HepG2 (cell line): ENCODE measurements at regions not wholly inside any gene's neighbourhood (a gene's known extent, or its start where the extent isn't known, plus 50 kb on each side); places are given as distances from the start of the nearest gene placed in this dataset.
"Not testable (repeated sequence)": the region's sequence is repeated elsewhere in the genome, so short reads cannot be mapped to it uniquely, and the experiment has no call there.

ENCODE experiments used
- ATAC-seq: fragments of 200-7000 bp; cut with Tn5 transposase; 3 replicates; pipeline ENCODE4 v1.9.1; 2020; ENCODE audit warnings: mild to moderate bottlenecking, moderate library complexity
- BruUV-seq: library from RNA; stranded (reverse); fragments of 400-500 nt; replicated peaks from 2 replicates; lab custom pipeline; 2021; lab: Mats Ljungman, UMichigan
- CTCF ChIA-PET: fragments of 300-600 bp; formaldehyde crosslinking; extraction: SDS; loops from one replicate; lab custom pipeline; 2021; ENCODE audit warnings: low total read pairs, inconsistent platforms, low intra/inter-chr PET ratio; lab: Yijun Ruan, JAX
- POLR2A ChIA-PET: fragments of 350-600 bp; sonication (Branson Sonifier 250); formaldehyde crosslinking; loops from one replicate; lab custom pipeline; 2020; ENCODE audit warnings: antibody characterized with exemption, inconsistent platforms; lab: Yijun Ruan, JAX
- DNase-seq: peaks from one replicate; pipeline ENCODE4 v3.0.0-alpha.2; 2015; ENCODE audit warnings: low spot score
- FAIRE-seq: peaks from 3 replicates; lab custom pipeline; 2011; peaks lifted over from hg19 to GRCh38; lab: Jason Lieb, UNC
- H2AFZ ChIP-seq: one replicate; pipeline ENCODE4 v1.6.1; 2011; ENCODE audit warnings: low read length, inconsistent platforms
- H3K27ac ChIP-seq: fragments of 300-600 bp; 3 replicates; pipeline ENCODE4 v1.8.0; 2011; ENCODE audit warnings: mixed run types, mild to moderate bottlenecking, mixed read lengths, low read length, inconsistent platforms; ENCODE audit not compliant: insufficient read depth; ENCODE audit errors: extremely low read length
- H3K27me3 ChIP-seq, 2 experiments: fragments of 200-600 bp in 1 of 2; 2 replicates in 1 of 2; 3 replicates in 1 of 2; pipeline versions ENCODE4 v1.6.0 to v1.8.0; 2011; ENCODE audit warnings: low read length in 2 of 2, mild to moderate bottlenecking in 2 of 2, moderate library complexity in 2 of 2, inconsistent platforms in 1 of 2; ENCODE audit not compliant: insufficient read depth in 2 of 2, control insufficient read depth in 1 of 2
- H3K36me3 ChIP-seq, 2 experiments: fragments of 200-600 bp in 1 of 2; replicated peaks in 1 of 2; 2 replicates in 1 of 2; 3 replicates in 1 of 2; pipeline versions ENCODE4 v1.5.1 to v1.8.0; 2011; ENCODE audit warnings: low read length in 2 of 2, inconsistent platforms in 1 of 2; ENCODE audit not compliant: insufficient read depth in 2 of 2, control insufficient read depth in 1 of 2
- H3K4me1 ChIP-seq: 2 replicates; pipeline ENCODE4 v1.5.1; 2012; ENCODE audit warnings: low read length, inconsistent platforms; ENCODE audit not compliant: insufficient read depth
- H3K4me2 ChIP-seq: 2 replicates; pipeline ENCODE4 v1.6.0; 2011; ENCODE audit warnings: low read depth, low read length, inconsistent platforms
- H3K4me3 ChIP-seq, 3 experiments: fragments of 200-600 bp in 1 of 3; sonication (generic), shearing (Covaris generic) in 1 of 3; replicated peaks in 1 of 3; 2 replicates each; pipeline ENCODE4 v1.5.1; 2011 to 2016; ENCODE audit warnings: low read length in 3 of 3, inconsistent platforms in 2 of 3, low read depth in 2 of 3, mild to moderate bottlenecking in 2 of 3, control low read depth in 1 of 3, mixed read lengths in 1 of 3; ENCODE audit not compliant: insufficient read depth in 1 of 3
- H3K79me2 ChIP-seq: one replicate; pipeline ENCODE4 v1.6.1; 2011; ENCODE audit warnings: low read length, inconsistent platforms; ENCODE audit not compliant: insufficient read depth
- H3K9ac ChIP-seq: 2 replicates; pipeline ENCODE4 v1.6.0; 2011; ENCODE audit warnings: mild to moderate bottlenecking, low read depth, low read length, inconsistent platforms; ENCODE audit not compliant: insufficient read depth
- H3K9me3 ChIP-seq: 2 replicates; pipeline ENCODE4 v1.5.1; 2012; ENCODE audit warnings: mild to moderate bottlenecking, low read length
- H4K20me1 ChIP-seq: 2 replicates; pipeline ENCODE4 v1.6.0; 2011; ENCODE audit warnings: inconsistent platforms, mild to moderate bottlenecking, low read length, moderate library complexity; ENCODE audit not compliant: insufficient read depth
- WGBS: methylation state at CpG from one replicate; pipeline ENCODE4 v1.1.6; 2017; ENCODE audit warnings: low lambda C conversion rate; 5-methylcytosine and 5-hydroxymethylcytosine counted together
- in situ Hi-C: cut with HindIII; loops from 2 replicates; pipeline ENCODE4 v1.10.0; 2017; ENCODE audit warnings: low pct_unique_long_range_greater_than_20kb; ENCODE audit not compliant: extremely low pct_ligation_motif_present
- intact Hi-C: fragments of 100-400 bp; cut with micrococcal nuclease; formaldehyde crosslinking; loops from one replicate; pipeline ENCODE4 v1.10.0; 2022; ENCODE audit not compliant: unreplicated experiment

GRCh38 chr1:146396801-146397200 is 168.0 kb upstream of the NOTCH2NLA start:
- H3K27ac ChIP-seq, DNase-seq, H3K9me3 ChIP-seq, BruUV-seq, intact Hi-C loops, H3K36me3 ChIP-seq, CTCF ChIA-PET, H2AFZ ChIP-seq, H3K9ac ChIP-seq, H3K4me3 ChIP-seq, H3K79me2 ChIP-seq, H4K20me1 ChIP-seq, in situ Hi-C loops, H3K4me1 ChIP-seq, POLR2A ChIA-PET, FAIRE-seq, H3K4me2 ChIP-seq, ATAC-seq, H3K27me3 ChIP-seq: not testable (repeated sequence)

- ATAC-seq, POLR2A ChIA-PET, BruUV-seq, CTCF ChIA-PET, in situ Hi-C loops, H3K4me1 ChIP-seq, intact Hi-C loops, H3K27me3 ChIP-seq, H3K4me2 ChIP-seq, H4K20me1 ChIP-seq, H3K4me3 ChIP-seq, H3K9ac ChIP-seq, H3K79me2 ChIP-seq, H3K36me3 ChIP-seq, FAIRE-seq, H3K9me3 ChIP-seq, DNase-seq, H2AFZ ChIP-seq, H3K27ac ChIP-seq: not testable (repeated sequence)
- 67% methylated on average over 3 of the region's 6 CpGs for WGBS
Measured at GRCh38 chr1:146396242-146396641, 167.4 kb upstream of the NOTCH2NLA start.

GRCh38 chr1:146393796-146394195 is 165.0 kb upstream of the NOTCH2NLA start:
- H3K79me2 ChIP-seq, in situ Hi-C loops, FAIRE-seq: not testable (repeated sequence)

GRCh38 chr1:146393154-146393553 is 164.3 kb upstream of the NOTCH2NLA start:
- POLR2A ChIA-PET, DNase-seq, H3K27ac ChIP-seq, FAIRE-seq, ATAC-seq, in situ Hi-C loops, H3K4me1 ChIP-seq, H3K4me2 ChIP-seq, H3K9me3 ChIP-seq, H3K27me3 ChIP-seq, H3K9ac ChIP-seq, intact Hi-C loops, H3K36me3 ChIP-seq, H3K79me2 ChIP-seq, CTCF ChIA-PET, H2AFZ ChIP-seq, H4K20me1 ChIP-seq, BruUV-seq, H3K4me3 ChIP-seq: not testable (repeated sequence)
- 62% methylated on average over 19 of the region's 19 CpGs for WGBS

More at GRCh38 chr1:146393796-146394195, 165.0 kb upstream of the NOTCH2NLA start:
- DNase-seq, CTCF ChIA-PET, H3K4me2 ChIP-seq, intact Hi-C loops, BruUV-seq, H4K20me1 ChIP-seq, H3K9me3 ChIP-seq, POLR2A ChIA-PET, H3K4me1 ChIP-seq, H2AFZ ChIP-seq, H3K36me3 ChIP-seq, H3K27ac ChIP-seq, ATAC-seq, H3K9ac ChIP-seq, H3K27me3 ChIP-seq, H3K4me3 ChIP-seq: not testable (repeated sequence)
- WGBS = no CpG with 5 or more reads among the region's 23 CpGs
